Inferior parietal cortex (tissue), 1 donor: ENCODE measurements at regions not wholly inside any gene's neighbourhood (a gene's known extent, or its start where the extent isn't known, plus 50 kb on each side); places are given as distances from the start of the nearest gene placed in this dataset.
"Not testable (repeated sequence)": the region's sequence is repeated elsewhere in the genome, so short reads cannot be mapped to it uniquely, and the experiment has no call there.

Experiments
- DNase-seq: peaks from one replicate; pipeline ENCODE4 v3.0.0-alpha.2; 2016; ENCODE audit errors: extremely low spot score

GRCh38 chr5:35561396-35561795 is 56.3 kb upstream of the SPEF2 start:
- no peak for DNase-seq

GRCh38 chr5:35557748-35558147 is 59.9 kb upstream of the SPEF2 start:
- no peak for DNase-seq

GRCh38 chr5:35557199-35557598 is 60.5 kb upstream of the SPEF2 start:
- DNase-seq = no peak

GRCh38 chr5:35554016-35554415 is 63.6 kb upstream of the SPEF2 start:
- DNase-seq = no peak

GRCh38 chr5:35545190-35545589 is 72.5 kb upstream of the SPEF2 start:
- DNase-seq = no peak

GRCh38 chr5:35543408-35543807 is 74.3 kb upstream of the SPEF2 start:
- DNase-seq = no peak

- DNase-seq = no peak
These were observed 77.7 kb upstream of the SPEF2 start for GRCh38 chr5:35540002-35540401.

- DNase-seq = no peak
These were observed 79.3 kb upstream of the SPEF2 start for GRCh38 chr5:35538198-35538931.

- DNase-seq = no peak
These were observed 84.5 kb upstream of the SPEF2 start for GRCh38 chr5:35533156-35533555.

GRCh38 chr5:35531553-35531952 is 86.1 kb upstream of the SPEF2 start:
- not testable (repeated sequence) for DNase-seq

- DNase-seq = no peak
These were observed 99.6 kb upstream of the SPEF2 start for GRCh38 chr5:35518104-35518503.

- DNase-seq = no peak
These were observed 101.4 kb upstream of the SPEF2 start for GRCh38 chr5:35516271-35516670.

- no peak for DNase-seq
These were observed 104.1 kb upstream of the SPEF2 start for GRCh38 chr5:35513612-35514011.

GRCh38 chr5:35502206-35502605 is 115.5 kb upstream of the SPEF2 start:
- DNase-seq = no peak

GRCh38 chr5:35488791-35489190 is 128.9 kb upstream of the SPEF2 start:
- no peak for DNase-seq

- DNase-seq = no peak
These were observed 129.6 kb upstream of the SPEF2 start for GRCh38 chr5:35488055-35488454.

GRCh38 chr5:35487233-35488025 is 130.2 kb upstream of the SPEF2 start:
- DNase-seq = no peak

- no peak for DNase-seq
These were observed 132.2 kb upstream of the SPEF2 start for GRCh38 chr5:35485487-35485886.

- DNase-seq = no peak
These were observed 133.4 kb upstream of the SPEF2 start for GRCh38 chr5:35484241-35484640.

GRCh38 chr5:35483780-35484179 is 133.9 kb upstream of the SPEF2 start:
- DNase-seq = no peak

- no peak for DNase-seq
These were observed 134.5 kb upstream of the SPEF2 start for GRCh38 chr5:35483191-35483590.

- no peak for DNase-seq
These were observed 135.4 kb upstream of the SPEF2 start for GRCh38 chr5:35482167-35482755.
